HEK293T (cell line): ENCODE measurements at regions not wholly inside any gene's neighbourhood (a gene's known extent, or its start where the extent isn't known, plus 50 kb on each side); places are given as distances from the start of the nearest gene placed in this dataset.

Experiments
- ARNT ChIP-seq: fragments of 450-650 bp; IDR thresholded peaks from 2 replicates; pipeline ENCODE4 v1.6.1; 2017; ENCODE audit warnings: mild to moderate bottlenecking
- BHLHE40 ChIP-seq: fragments of 450-650 bp; IDR thresholded peaks from 2 replicates; pipeline ENCODE4 v1.6.1; 2016; ENCODE audit warnings: mild to moderate bottlenecking, moderate library complexity, borderline replicate concordance
- CTBP1 ChIP-seq: fragments of 450-650 bp; IDR thresholded peaks from 2 replicates; pipeline ENCODE4 v1.6.1; 2016; ENCODE audit warnings: borderline replicate concordance
- FOXA1 ChIP-seq: fragments of 450-650 bp; IDR thresholded peaks from 2 replicates; pipeline ENCODE4 v1.6.1; 2016; ENCODE audit warnings: mild to moderate bottlenecking
- FOXK2 ChIP-seq: fragments of 450-650 bp; IDR thresholded peaks from 2 replicates; pipeline ENCODE4 v1.6.1; 2016; ENCODE audit warnings: mild to moderate bottlenecking
- FOXM1 ChIP-seq: fragments of 450-650 bp; IDR thresholded peaks from 2 replicates; pipeline ENCODE4 v1.6.1; 2017; ENCODE audit warnings: mild to moderate bottlenecking, borderline replicate concordance
- HDGF ChIP-seq: fragments of 450-650 bp; IDR thresholded peaks from 2 replicates; pipeline ENCODE4 v1.6.1; 2017; ENCODE audit warnings: antibody characterized with exemption, borderline replicate concordance
- L3MBTL2 ChIP-seq: fragments of 450-650 bp; conservative IDR thresholded peaks from 2 replicates; pipeline ENCODE4 v1.6.1; 2016; ENCODE audit warnings: mild to moderate bottlenecking
- LEF1 ChIP-seq: fragments of 450-650 bp; IDR thresholded peaks from 2 replicates; pipeline ENCODE4 v1.6.1; 2017; ENCODE audit warnings: mild to moderate bottlenecking, borderline replicate concordance
- NFRKB ChIP-seq: fragments of 450-650 bp; IDR thresholded peaks from 2 replicates; pipeline ENCODE4 v1.6.1; 2016; ENCODE audit warnings: mild to moderate bottlenecking, moderate library complexity
- SP1 ChIP-seq: fragments of 450-650 bp; IDR thresholded peaks from 2 replicates; pipeline ENCODE4 v1.6.1; 2017
- SUZ12 ChIP-seq: fragments of 450-650 bp; IDR thresholded peaks from 2 replicates; pipeline ENCODE4 v1.6.1; 2016; ENCODE audit warnings: mild to moderate bottlenecking
- TARDBP ChIP-seq: fragments of 450-650 bp; IDR thresholded peaks from 2 replicates; pipeline ENCODE4 v1.6.1; 2016

DNA sequence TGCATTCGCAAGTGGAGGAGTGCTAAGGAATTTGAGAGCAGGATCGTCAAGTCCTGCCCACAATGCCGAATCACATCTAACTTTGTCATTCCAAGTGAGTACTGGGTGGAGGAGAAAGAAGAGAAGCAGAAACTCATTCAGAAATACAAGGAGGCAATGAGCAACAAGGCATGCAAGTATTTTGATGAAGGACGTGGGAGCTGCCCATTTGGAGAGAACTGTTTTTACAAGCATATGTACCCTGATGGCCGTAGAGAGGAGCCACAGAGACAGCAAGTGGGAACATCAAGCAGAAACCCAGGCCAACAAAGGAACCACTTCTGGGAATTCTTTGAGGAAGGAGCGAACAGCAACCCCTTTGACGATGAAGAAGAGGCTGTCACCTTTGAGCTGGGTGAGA, 100.2 kb upstream of the MED14 start:
- TF ChIP-seq BHLHE40 (no peak), SUZ12 (no peak), L3MBTL2 (no peak), SP1 (no peak), FOXK2 (no peak), FOXM1 (no peak), TARDBP (no peak), NFRKB (no peak), ARNT (no peak), CTBP1 (no peak), HDGF (no peak), FOXA1 (no peak), LEF1 (no peak)
